ENCODE measurements at regions not wholly inside any gene's neighbourhood (a gene's known extent, or its start where the extent isn't known, plus 50 kb on each side); places are given as distances from the start of the nearest gene placed in this dataset.

- Histone ChIP-seq H3K36me3 (ENCODE audit: insufficient read depth, low read length) (no peaks in the 10 kb centered on the region), H3K9me3 (ENCODE audit: control insufficient read depth in 1 of 2, insufficient read depth in 1 of 2, low read length in 2 of 2) (no peaks in the 10 kb centered on the region), H3K27me3 (ENCODE audit: control insufficient read depth in 1 of 2, insufficient read depth in 2 of 2, low read length in 2 of 2) (no peaks in the 10 kb centered on the region), H3K27ac (ENCODE audit: low read depth in 1 of 2, low read length in 2 of 2) (no peak overlapping the region), H3K4me1 (ENCODE audit: insufficient read depth, low read length) (no peaks in the 10 kb centered on the region), H3K4me3 (ENCODE audit: low read length) (no peak overlapping the region)
- Mint-ChIP-seq H3K4me1 (ENCODE audit: low read depth) (no peaks in the 10 kb centered on the region), H3K27me3 (no peaks in the 10 kb centered on the region), H3K9me3 (peaks cover 2% of the 10 kb centered on the region), H3K4me3 (no peak overlapping the region), H3K36me3 (ENCODE audit: low read depth) (no peaks in the 10 kb centered on the region), H3K27ac (no peak overlapping the region)
- intact Hi-C loops (cut with DNase I, micrococcal nuclease), result no loop called here
- ATAC-seq (ENCODE audit: poor library complexity) (no peak), DNase-seq (no peak)
- TF ChIP-seq CTCF (IDR thresholded peaks at IDR 0.05), result no peak
- POLR2A ChIA-PET, result no interaction called here
- CTCF ChIA-PET, result no interaction called here
Measured at GRCh38 chr18:72638376-72638775, 94.2 kb upstream of the CBLN2 start.

GRCh38 chr18:72637721-72638120 lies 93.6 kb upstream of the CBLN2 start:
- Histone ChIP-seq H3K27me3 (ENCODE audit: control insufficient read depth in 1 of 2, insufficient read depth in 2 of 2, low read length in 2 of 2) (no peaks in the 10 kb centered on the region), H3K36me3 (ENCODE audit: insufficient read depth, low read length) (no peaks in the 10 kb centered on the region), H3K4me3 (ENCODE audit: low read length) (no peak overlapping the region), H3K27ac (ENCODE audit: low read depth in 1 of 2, low read length in 2 of 2) (no peak overlapping the region), H3K4me1 (ENCODE audit: insufficient read depth, low read length) (no peaks in the 10 kb centered on the region), H3K9me3 (ENCODE audit: control insufficient read depth in 1 of 2, insufficient read depth in 1 of 2, low read length in 2 of 2) (no peaks in the 10 kb centered on the region)
- DNase-seq (no peak), ATAC-seq (ENCODE audit: poor library complexity) (no peak)
- no peak overlapping the region for H3K27ac Mint-ChIP-seq
- no peak for TF ChIP-seq CTCF (IDR thresholded peaks at IDR 0.05)
- H3K4me1 Mint-ChIP-seq (ENCODE audit: low read depth), result no peaks in the 10 kb centered on the region
- ChIA-PET CTCF (no interaction called here), POLR2A (no interaction called here)
- no peaks in the 10 kb centered on the region for H3K27me3 Mint-ChIP-seq
- H3K9me3 Mint-ChIP-seq, result peaks cover 2% of the 10 kb centered on the region
- H3K36me3 Mint-ChIP-seq (ENCODE audit: low read depth), result no peaks in the 10 kb centered on the region
- intact Hi-C loops (cut with DNase I, micrococcal nuclease), result no loop called here
- no peak overlapping the region for H3K4me3 Mint-ChIP-seq

GRCh38 chr18:72637299-72637698 lies 93.2 kb upstream of the CBLN2 start:
- CTCF ChIA-PET, result no interaction called here
- intact Hi-C loops (cut with DNase I, micrococcal nuclease), result no loop called here
- no peak for TF ChIP-seq CTCF (IDR thresholded peaks at IDR 0.05)
- DNase-seq (no peak), ATAC-seq (ENCODE audit: poor library complexity) (no peak)
- H3K27me3 ChIP-seq (ENCODE audit: control insufficient read depth in 1 of 2, insufficient read depth in 2 of 2, low read length in 2 of 2), result no peaks in the 10 kb centered on the region
- no peaks in the 10 kb centered on the region for H3K9me3 ChIP-seq (ENCODE audit: control insufficient read depth in 1 of 2, insufficient read depth in 1 of 2, low read length in 2 of 2)
- H3K4me1 ChIP-seq (ENCODE audit: insufficient read depth, low read length), result no peaks in the 10 kb centered on the region
- H3K4me3 Mint-ChIP-seq, result no peak overlapping the region
- POLR2A ChIA-PET, result no interaction called here
- H3K36me3 ChIP-seq (ENCODE audit: insufficient read depth, low read length), result no peaks in the 10 kb centered on the region
- H3K27me3 Mint-ChIP-seq, result no peaks in the 10 kb centered on the region
- no peaks in the 10 kb centered on the region for H3K4me1 Mint-ChIP-seq (ENCODE audit: low read depth)
- peaks cover 2% of the 10 kb centered on the region for H3K9me3 Mint-ChIP-seq
- H3K36me3 Mint-ChIP-seq (ENCODE audit: low read depth), result no peaks in the 10 kb centered on the region
- H3K27ac ChIP-seq (ENCODE audit: low read depth in 1 of 2, low read length in 2 of 2), result no peak overlapping the region
- no peak overlapping the region for H3K4me3 ChIP-seq (ENCODE audit: low read length)
- H3K27ac Mint-ChIP-seq, result no peak overlapping the region
